Erythroblast (primary cell): ENCODE measurements at regions not wholly inside any gene's neighbourhood (a gene's known extent, or its start where the extent isn't known, plus 50 kb on each side); places are given as distances from the start of the nearest gene placed in this dataset.

Experiments used
- GATA1 ChIP-seq: IDR thresholded peaks from 2 replicates; pipeline ENCODE4 v1.6.1; 2011; ENCODE audit warnings: low read depth, mild to moderate bottlenecking, control low read depth, low read length, moderate library complexity
- POLR2A ChIP-seq: IDR thresholded peaks from 2 replicates; pipeline ENCODE4 v1.6.1; 2011; ENCODE audit warnings: mild to moderate bottlenecking, low read length

GRCh38 chr9:26313108-26313507 lies 579.5 kb downstream of the CAAP1 start:
- TF ChIP-seq POLR2A = no peak
- TF ChIP-seq GATA1 = no peak
